CD14-positive monocyte (primary cell): ENCODE measurements at regions not wholly inside any gene's neighbourhood (a gene's known extent, or its start where the extent isn't known, plus 50 kb on each side); places are given as distances from the start of the nearest gene placed in this dataset.

Experiments
- DNase-seq, 3 donors: peaks; one replicate each; pipeline ENCODE4 v3.0.0-alpha.2; 2011 to 2022
- H2AFZ ChIP-seq: 2 replicates; pipeline ENCODE4 v1.6.0; 2012; ENCODE audit warnings: mild to moderate bottlenecking, low read depth, low read length, inconsistent platforms; ENCODE audit not compliant: insufficient read depth, poor library complexity, severe bottlenecking
- H3K27ac ChIP-seq, 2 donors: 1 replicate in 1 of 2; 2 replicates in 1 of 2; pipeline ENCODE4 v1.5.1; 2012 to 2013; ENCODE audit warnings: low read length in 2 of 2, control low read depth in 1 of 2, inconsistent platforms in 1 of 2, low read depth in 1 of 2, mild to moderate bottlenecking in 1 of 2
- H3K27me3 ChIP-seq, 2 donors: one replicate each; pipeline versions ENCODE4 v1.6.0 to v1.6.1; 2011 to 2013; ENCODE audit warnings: low read length in 2 of 2; ENCODE audit not compliant: control insufficient read depth in 2 of 2, insufficient read depth in 2 of 2
- H3K36me3 ChIP-seq, 2 donors: replicated peaks in 1 of 2; 1 replicate in 1 of 2; 2 replicates in 1 of 2; pipeline versions ENCODE4 v1.5.1 to v1.6.1; 2012 to 2013; ENCODE audit warnings: low read length in 2 of 2, control low read depth in 1 of 2, inconsistent platforms in 1 of 2, mild to moderate bottlenecking in 1 of 2; ENCODE audit not compliant: insufficient read depth in 2 of 2, control insufficient read depth in 1 of 2
- H3K4me1 ChIP-seq, 2 donors: 1 replicate in 1 of 2; 2 replicates in 1 of 2; pipeline versions ENCODE4 v1.5.1 to v1.6.1; 2012 to 2013; ENCODE audit warnings: low read length in 2 of 2, control low read depth in 1 of 2, inconsistent platforms in 1 of 2, mild to moderate bottlenecking in 1 of 2, moderate library complexity in 1 of 2; ENCODE audit not compliant: insufficient read depth in 2 of 2, control insufficient read depth in 1 of 2
- H3K4me2 ChIP-seq: replicated peaks from 2 replicates; pipeline ENCODE3; 2012; ENCODE audit warnings: low read length, moderate library complexity, mild to moderate bottlenecking; ENCODE audit not compliant: poor library complexity, severe bottlenecking; ENCODE audit errors: extremely low read depth
- H3K4me3 ChIP-seq, 3 experiments: fragments of 200-600 bp in 1 of 3; sonication (generic) in 1 of 3; replicated peaks in 1 of 3; 1 replicate in 2 of 3; 2 replicates in 1 of 3; pipeline ENCODE4 v1.5.1; 2011 to 2013; ENCODE audit warnings: low read length in 3 of 3, mild to moderate bottlenecking in 3 of 3, control low read depth in 2 of 3, low read depth in 2 of 3, inconsistent platforms in 1 of 3, moderate library complexity in 1 of 3
- H3K79me2 ChIP-seq: 2 replicates; pipeline ENCODE4 v1.6.0; 2012; ENCODE audit warnings: mild to moderate bottlenecking, control low read depth, inconsistent platforms, low read length, moderate library complexity; ENCODE audit not compliant: insufficient read depth
- H3K9ac ChIP-seq: 2 replicates; pipeline ENCODE4 v1.6.0; 2017; ENCODE audit warnings: low read length, mild to moderate bottlenecking; ENCODE audit not compliant: insufficient read depth, poor library complexity, severe bottlenecking
- H3K9me3 ChIP-seq, 2 donors: replicated peaks in 1 of 2; 1 replicate in 1 of 2; 2 replicates in 1 of 2; pipeline versions ENCODE4 v1.5.1 to v1.6.1; 2012 to 2013; ENCODE audit warnings: low read length in 2 of 2, control low read depth in 1 of 2; ENCODE audit not compliant: control insufficient read depth in 1 of 2, insufficient read depth in 1 of 2
- H4K20me1 ChIP-seq: 2 replicates; pipeline ENCODE4 v1.6.0; 2012; ENCODE audit warnings: mild to moderate bottlenecking, low read length, control low read depth, moderate library complexity; ENCODE audit not compliant: insufficient read depth
- H3K27ac Mint-ChIP-seq, 7 donors: one replicate each; pipeline ENCODE4 v1.8.0; 2020; ENCODE audit warnings: mild to moderate bottlenecking in 7 of 7, mixed read lengths in 7 of 7, moderate library complexity in 6 of 7, inconsistent platforms in 2 of 7
- H3K27me3 Mint-ChIP-seq, 3 donors: one replicate each; pipeline ENCODE4 v1.8.0; 2021 to 2022; ENCODE audit warnings: low read depth in 3 of 3, mild to moderate bottlenecking in 3 of 3, mixed read lengths in 3 of 3, moderate library complexity in 3 of 3, inconsistent platforms in 1 of 3
- H3K36me3 Mint-ChIP-seq, 2 donors: one replicate each; pipeline ENCODE4 v1.8.0; 2020; ENCODE audit warnings: mixed read lengths in 2 of 2, inconsistent platforms in 1 of 2, mild to moderate bottlenecking in 1 of 2
- H3K4me1 Mint-ChIP-seq: one replicate; pipeline ENCODE4 v1.8.0; 2020; ENCODE audit warnings: mild to moderate bottlenecking, mixed read lengths
- H3K4me3 Mint-ChIP-seq, 2 donors: one replicate each; pipeline ENCODE4 v1.8.0; 2020; ENCODE audit warnings: mild to moderate bottlenecking in 2 of 2, mixed read lengths in 2 of 2, moderate library complexity in 1 of 2
- H3K9me3 Mint-ChIP-seq, 7 donors: one replicate each; pipeline ENCODE4 v1.8.0; 2020 to 2022; ENCODE audit warnings: mixed read lengths in 7 of 7, mild to moderate bottlenecking in 6 of 7, moderate library complexity in 6 of 7, inconsistent platforms in 2 of 7
- CTCF ChIP-seq: fragments of 200-600 bp; IDR thresholded peaks from one replicate; pipeline ENCODE4 v1.8.0; 2022; ENCODE audit warnings: antibody characterized with exemption, mild to moderate bottlenecking
- WGBS: methylation state at CpG from one replicate; pipeline ENCODE4 v1.1.5; 2013; ENCODE audit warnings: missing lambda C conversion rate; ENCODE audit not compliant: insufficient coverage; 5-methylcytosine and 5-hydroxymethylcytosine counted together
- intact Hi-C, 2 donors: fragments of 100-400 bp; cut with micrococcal nuclease; formaldehyde crosslinking; loops; one replicate each; pipeline versions ENCODE4 v1.15.0 to v1.15.1; 2023

- WGBS: no CpG with 5 or more reads among the region's 4 CpGs
- H3K4me1 Mint-ChIP-seq: no peaks in the 10 kb centered on the region
- H4K20me1 ChIP-seq: no peaks in the 10 kb centered on the region
Observed at GRCh38 chr2:108129636-108130035, 110.1 kb upstream of the SULT1C3 start.

GRCh38 chr2:108133457-108133856 is 106.3 kb upstream of the SULT1C3 start:
- Mint-ChIP-seq H3K9me3 (peaks cover 0 to 5% (median 2%) of the 10 kb centered on the region in 7 donors), H3K4me3 (no peak overlapping the region), H3K27ac (no peak overlapping the region), H3K27me3 (peaks cover 0 to 2% (median 0%) of the 10 kb centered on the region in 3 donors), H3K36me3 (no peaks in the 10 kb centered on the region), H3K4me1 (no peaks in the 10 kb centered on the region)
- DNase-seq: no peak
- intact Hi-C loops: no loop called here
- 78% methylated on average over 1 of the region's 2 CpGs for WGBS
- Histone ChIP-seq H4K20me1 (no peaks in the 10 kb centered on the region), H3K36me3 (no peaks in the 10 kb centered on the region), H3K27ac (no peak overlapping the region), H3K4me3 (no peak overlapping the region), H3K4me1 (no peaks in the 10 kb centered on the region), H3K27me3 (no peaks in the 10 kb centered on the region), H2AFZ (no peak overlapping the region), H3K9me3 (no peaks in the 10 kb centered on the region), H3K9ac (no peak overlapping the region), H3K79me2 (no peaks in the 10 kb centered on the region), H3K4me2 (no peak overlapping the region)
- no peak for TF ChIP-seq CTCF

More at GRCh38 chr2:108129636-108130035, 110.1 kb upstream of the SULT1C3 start:
- no peaks in the 10 kb centered on the region for H3K4me1 ChIP-seq
- no peak overlapping the region for H3K4me2 ChIP-seq
- H3K79me2 ChIP-seq: no peaks in the 10 kb centered on the region
- peaks cover 0 to 5% (median 0%) of the 10 kb centered on the region in 7 donors for H3K9me3 Mint-ChIP-seq
- no peak overlapping the region for H3K27ac ChIP-seq
- H3K36me3 ChIP-seq: no peaks in the 10 kb centered on the region
- no peaks in the 10 kb centered on the region for H3K27me3 Mint-ChIP-seq
- no peak overlapping the region for H3K4me3 Mint-ChIP-seq
- no peak for DNase-seq
- H3K27me3 ChIP-seq: no peaks in the 10 kb centered on the region
- no peak overlapping the region for H3K4me3 ChIP-seq
- H3K9me3 ChIP-seq: no peaks in the 10 kb centered on the region
- no peak overlapping the region for H2AFZ ChIP-seq
- no peak overlapping the region for H3K27ac Mint-ChIP-seq
- TF ChIP-seq CTCF: no peak
- H3K36me3 Mint-ChIP-seq: no peaks in the 10 kb centered on the region
- intact Hi-C loops: no loop called here
- H3K9ac ChIP-seq: no peak overlapping the region
